ENCODE measurements at regions not wholly inside any gene's neighbourhood (a gene's known extent, or its start where the extent isn't known, plus 50 kb on each side); places are given as distances from the start of the nearest gene placed in this dataset.
"Not testable (repeated sequence)": the region's sequence is repeated elsewhere in the genome, so short reads cannot be mapped to it uniquely, and the experiment has no call there.

DNA sequence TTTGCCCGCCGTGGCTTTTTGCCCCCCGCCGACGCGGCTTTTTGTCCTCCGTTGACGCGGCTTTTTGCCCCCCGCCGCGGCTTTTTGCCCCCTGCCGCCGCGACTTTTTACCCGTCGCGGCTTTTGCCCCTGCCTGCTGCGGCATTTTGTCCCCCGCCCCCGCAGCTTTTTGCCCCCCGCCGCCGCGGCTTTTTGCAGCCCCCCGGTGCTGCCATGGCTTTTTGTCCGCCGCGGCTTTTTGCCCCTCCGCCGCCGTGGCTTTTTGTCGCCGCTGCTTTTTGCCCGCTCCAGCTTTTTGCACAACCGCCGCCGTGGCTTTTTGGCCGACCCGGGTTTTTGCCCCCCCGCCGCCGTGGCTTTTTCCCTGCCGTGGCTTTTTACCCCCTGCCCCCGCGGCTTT is 506.6 kb downstream of the ZNF37A start (continued):
- TF ChIP-seq AR (CRISPR knock-in tag; IDR thresholded peaks at IDR 0.05), result no peak
- TF ChIP-seq ZNF263 (CRISPR knock-in tag; IDR thresholded peaks at IDR 0.05; ENCODE audit: low read depth), result no peak

GRCh38 chr10:38603681-38604080 is 509.5 kb downstream of the ZNF37A start:
- CTCF ChIA-PET; H3K27me3 Mint-ChIP-seq (ENCODE audit: low read depth); DNase-seq (ENCODE audit: low spot score); H3K27ac Mint-ChIP-seq; ATAC-seq; H3K4me3 Mint-ChIP-seq; POLR2A ChIA-PET; H3K4me1 Mint-ChIP-seq: not testable (repeated sequence)
- peaks cover 54% of the 10 kb centered on the region for H3K36me3 Mint-ChIP-seq
- peaks cover 44% of the 10 kb centered on the region for H3K9me3 Mint-ChIP-seq

DNA sequence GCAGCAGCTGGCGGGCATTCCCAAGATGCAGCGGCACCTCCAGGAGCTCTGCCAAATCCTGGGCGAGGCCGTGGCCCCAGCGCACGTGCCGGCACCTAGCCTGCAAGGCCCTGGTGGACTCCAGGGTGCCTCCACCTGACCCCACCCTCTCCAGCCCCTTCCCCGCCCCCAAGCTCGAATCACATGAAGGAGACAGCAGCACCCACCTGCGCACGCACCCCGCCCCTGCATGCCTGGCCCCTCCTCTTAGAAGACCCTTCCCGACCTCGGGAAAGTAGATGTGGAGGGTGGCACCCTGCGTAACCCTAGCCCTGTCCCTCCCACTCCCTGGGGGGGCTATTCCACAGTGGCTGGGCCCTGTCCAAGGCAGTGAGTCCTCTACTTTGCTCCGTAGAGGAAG is 510.3 kb downstream of the ZNF37A start:
- H3K9me3 Mint-ChIP-seq, result peaks cover 40% of the 10 kb centered on the region
- CTCF ChIA-PET; H3K4me3 Mint-ChIP-seq; DNase-seq (ENCODE audit: low spot score); H3K4me1 Mint-ChIP-seq; H3K27me3 Mint-ChIP-seq (ENCODE audit: low read depth); H3K27ac Mint-ChIP-seq; ATAC-seq; POLR2A ChIA-PET: not testable (repeated sequence)
- peaks cover 51% of the 10 kb centered on the region for H3K36me3 Mint-ChIP-seq

GRCh38 chr10:38605153-38605661 is 511.1 kb downstream of the ZNF37A start:
- DNase-seq (ENCODE audit: low spot score) (no peak), ATAC-seq (no peak)
- peaks cover 38% of the 10 kb centered on the region for H3K9me3 Mint-ChIP-seq
- ChIA-PET CTCF (no interaction called here), POLR2A (no interaction called here)
- peaks cover 3% of the 10 kb centered on the region; the same call in 1 of the 2 replicates for H3K27me3 Mint-ChIP-seq (ENCODE audit: low read depth)
- no peak overlapping the region for H3K27ac Mint-ChIP-seq
- H3K36me3 Mint-ChIP-seq, result peaks cover 50% of the 10 kb centered on the region
- H3K4me1 Mint-ChIP-seq, result no peaks in the 10 kb centered on the region
- no peak for TF ChIP-seq MXD4 (CRISPR knock-in tag; IDR thresholded peaks at IDR 0.05; ENCODE audit: borderline replicate concordance)
- no peak for TF ChIP-seq RORB (CRISPR knock-in tag; IDR thresholded peaks at IDR 0.05)
- TF ChIP-seq CBFB (CRISPR knock-in tag; IDR thresholded peaks at IDR 0.05; ENCODE audit: low read depth), result no peak
- no peak for TF ChIP-seq EMX1 (CRISPR knock-in tag; IDR thresholded peaks at IDR 0.05)
- no peak for TF ChIP-seq NFE2L1 (CRISPR knock-in tag; IDR thresholded peaks at IDR 0.05)
- TF ChIP-seq GTF2I (CRISPR knock-in tag; conservative IDR thresholded peaks at IDR 0.05), result no peak
- TF ChIP-seq, protein P1, sequence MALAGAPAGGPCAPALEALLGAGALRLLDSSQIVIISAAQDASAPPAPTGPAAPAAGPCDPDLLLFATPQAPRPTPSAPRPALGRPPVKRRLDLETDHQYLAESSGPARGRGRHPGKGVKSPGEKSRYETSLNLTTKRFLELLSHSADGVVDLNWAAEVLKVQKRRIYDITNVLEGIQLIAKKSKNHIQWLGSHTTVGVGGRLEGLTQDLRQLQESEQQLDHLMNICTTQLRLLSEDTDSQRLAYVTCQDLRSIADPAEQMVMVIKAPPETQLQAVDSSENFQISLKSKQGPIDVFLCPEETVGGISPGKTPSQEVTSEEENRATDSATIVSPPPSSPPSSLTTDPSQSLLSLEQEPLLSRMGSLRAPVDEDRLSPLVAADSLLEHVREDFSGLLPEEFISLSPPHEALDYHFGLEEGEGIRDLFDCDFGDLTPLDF (CRISPR knock-in tag; IDR thresholded peaks at IDR 0.05), result no peak
- no peak for TF ChIP-seq MAX (CRISPR knock-in tag; IDR thresholded peaks at IDR 0.05)
- H3K4me3 Mint-ChIP-seq, result no peak overlapping the region

- DNase-seq (ENCODE audit: low spot score); ATAC-seq; CTCF ChIA-PET; POLR2A ChIA-PET; H3K4me1 Mint-ChIP-seq; H3K27ac Mint-ChIP-seq; H3K4me3 Mint-ChIP-seq; H3K27me3 Mint-ChIP-seq (ENCODE audit: low read depth): not testable (repeated sequence)
- H3K36me3 Mint-ChIP-seq, result peaks cover 51% of the 10 kb centered on the region
- H3K9me3 Mint-ChIP-seq, result peaks cover 59% of the 10 kb centered on the region
Observed at GRCh38 chr10:38615596-38615995, 521.5 kb downstream of the ZNF37A start.

DNA sequence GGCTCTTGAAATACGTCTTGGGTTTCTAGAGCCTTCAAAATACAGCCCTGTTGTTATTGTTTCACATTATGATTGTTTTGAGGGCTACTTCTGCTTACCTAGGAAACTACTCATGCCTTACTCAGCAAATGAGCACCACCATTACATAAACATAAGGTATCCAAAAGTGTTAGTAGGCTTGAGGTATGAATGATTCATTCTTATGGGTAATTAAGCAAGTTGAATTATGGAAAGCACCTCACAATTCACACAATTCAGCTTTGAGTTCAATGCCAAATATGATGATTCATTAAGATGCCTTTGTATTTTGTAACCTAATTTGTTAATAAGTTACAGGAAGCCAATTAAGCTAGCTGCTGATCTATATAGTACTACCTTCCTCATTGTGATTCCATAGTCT is 525.7 kb downstream of the ZNF37A start:
- ATAC-seq; H3K4me1 Mint-ChIP-seq; H3K4me3 Mint-ChIP-seq; DNase-seq (ENCODE audit: low spot score); H3K27ac Mint-ChIP-seq; CTCF ChIA-PET; POLR2A ChIA-PET; H3K27me3 Mint-ChIP-seq (ENCODE audit: low read depth): not testable (repeated sequence)
- Mint-ChIP-seq H3K36me3 (peaks cover 28% of the 10 kb centered on the region), H3K9me3 (peaks cover 36% of the 10 kb centered on the region)

GRCh38 chr10:38635650-38636049 is 541.5 kb downstream of the ZNF37A start:
- not testable (repeated sequence) for H3K27me3 Mint-ChIP-seq (ENCODE audit: low read depth)

More at GRCh38 chr10:38635650-38636049, 541.5 kb downstream of the ZNF37A start:
- ATAC-seq; H3K4me3 Mint-ChIP-seq; POLR2A ChIA-PET; H3K27ac Mint-ChIP-seq; DNase-seq (ENCODE audit: low spot score); CTCF ChIA-PET; H3K4me1 Mint-ChIP-seq: not testable (repeated sequence)
- Mint-ChIP-seq H3K36me3 (peaks cover 25% of the 10 kb centered on the region), H3K9me3 (peaks cover 26% of the 10 kb centered on the region)
